AG04449 (cell line): ENCODE measurements at regions not wholly inside any gene's neighbourhood (a gene's known extent, or its start where the extent isn't known, plus 50 kb on each side); places are given as distances from the start of the nearest gene placed in this dataset.

Experiments used
- CTCF ChIA-PET: fragments of 350-600 bp; formaldehyde crosslinking; extraction: SDS; loops from one replicate; lab custom pipeline; 2021; ENCODE audit warnings: antibody characterized with exemption; lab: Yijun Ruan, JAX
- POLR2A ChIA-PET: fragments of 400-600, 350-600 bp; formaldehyde crosslinking; extraction: SDS; loops from one replicate; lab custom pipeline; 2020; ENCODE audit warnings: antibody characterized with exemption, inconsistent platforms; lab: Yijun Ruan, JAX
- DNase-seq: peaks from one replicate; pipeline ENCODE4 v3.0.0-alpha.2; 2010; ENCODE audit warnings: low read depth, low spot score
- H3K4me3 ChIP-seq: 2 replicates; pipeline ENCODE4 v1.5.1; 2011; ENCODE audit warnings: low read depth, mild to moderate bottlenecking, control low read depth, low read length
- TF ChIP-seq, protein P1 (sequence below): IDR thresholded peaks from one replicate; pipeline ENCODE4 v1.5.1; 2011; ENCODE audit warnings: mild to moderate bottlenecking, moderate library complexity, low read length, control low read depth, inconsistent platforms; ENCODE audit not compliant: insufficient read depth; ENCODE audit errors: missing control alignments

DNA sequence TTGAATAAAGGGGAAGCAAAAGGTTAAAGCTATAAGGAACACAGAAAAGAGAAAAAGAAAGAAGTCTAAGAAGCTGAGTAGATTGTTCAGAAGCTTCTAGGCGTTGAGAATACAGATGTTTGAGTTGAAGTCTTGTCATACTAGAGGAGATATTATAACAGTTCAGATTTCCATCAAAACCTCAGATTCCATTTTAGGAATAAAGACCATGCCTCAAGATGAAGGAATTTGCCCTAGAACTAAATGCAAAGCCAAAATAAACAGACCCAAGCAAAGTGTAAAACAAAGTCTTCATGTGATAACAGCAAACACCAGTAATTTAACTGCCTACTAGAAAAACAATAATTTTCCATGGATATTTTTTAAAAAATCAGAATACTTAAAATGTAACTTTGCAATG lies 476.5 kb upstream of the POT1 start:
- DNase-seq = no peak
- TF ChIP-seq, protein P1, sequence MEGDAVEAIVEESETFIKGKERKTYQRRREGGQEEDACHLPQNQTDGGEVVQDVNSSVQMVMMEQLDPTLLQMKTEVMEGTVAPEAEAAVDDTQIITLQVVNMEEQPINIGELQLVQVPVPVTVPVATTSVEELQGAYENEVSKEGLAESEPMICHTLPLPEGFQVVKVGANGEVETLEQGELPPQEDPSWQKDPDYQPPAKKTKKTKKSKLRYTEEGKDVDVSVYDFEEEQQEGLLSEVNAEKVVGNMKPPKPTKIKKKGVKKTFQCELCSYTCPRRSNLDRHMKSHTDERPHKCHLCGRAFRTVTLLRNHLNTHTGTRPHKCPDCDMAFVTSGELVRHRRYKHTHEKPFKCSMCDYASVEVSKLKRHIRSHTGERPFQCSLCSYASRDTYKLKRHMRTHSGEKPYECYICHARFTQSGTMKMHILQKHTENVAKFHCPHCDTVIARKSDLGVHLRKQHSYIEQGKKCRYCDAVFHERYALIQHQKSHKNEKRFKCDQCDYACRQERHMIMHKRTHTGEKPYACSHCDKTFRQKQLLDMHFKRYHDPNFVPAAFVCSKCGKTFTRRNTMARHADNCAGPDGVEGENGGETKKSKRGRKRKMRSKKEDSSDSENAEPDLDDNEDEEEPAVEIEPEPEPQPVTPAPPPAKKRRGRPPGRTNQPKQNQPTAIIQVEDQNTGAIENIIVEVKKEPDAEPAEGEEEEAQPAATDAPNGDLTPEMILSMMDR = no peak
- ChIA-PET POLR2A (no interaction called here), CTCF (no interaction called here)
- H3K4me3 ChIP-seq = no peak overlapping the region

DNA sequence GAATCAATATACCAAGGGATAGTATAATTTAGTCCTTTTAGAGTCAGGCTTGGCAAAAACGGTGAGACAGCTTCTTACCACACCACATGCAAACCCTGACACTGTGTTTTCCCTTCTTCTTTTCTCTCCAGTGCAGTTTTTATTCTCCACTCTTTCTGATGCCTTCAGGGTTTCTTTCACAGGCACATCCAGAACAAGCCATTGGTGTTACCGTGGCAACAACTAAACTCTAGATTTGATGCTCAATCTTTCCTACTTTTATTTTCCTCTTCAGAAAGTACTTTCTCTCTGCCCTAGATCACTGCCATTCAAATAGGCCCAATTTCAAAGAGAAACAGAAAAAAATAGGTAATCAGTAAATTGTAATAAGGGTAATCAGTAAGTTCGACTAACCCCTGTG lies 469.8 kb upstream of the POT1 start:
- CTCF ChIA-PET = no interaction called here
- DNase-seq = no peak
- TF ChIP-seq, protein P1 = no peak
- POLR2A ChIA-PET = no interaction called here
- H3K4me3 ChIP-seq = no peak overlapping the region

DNA sequence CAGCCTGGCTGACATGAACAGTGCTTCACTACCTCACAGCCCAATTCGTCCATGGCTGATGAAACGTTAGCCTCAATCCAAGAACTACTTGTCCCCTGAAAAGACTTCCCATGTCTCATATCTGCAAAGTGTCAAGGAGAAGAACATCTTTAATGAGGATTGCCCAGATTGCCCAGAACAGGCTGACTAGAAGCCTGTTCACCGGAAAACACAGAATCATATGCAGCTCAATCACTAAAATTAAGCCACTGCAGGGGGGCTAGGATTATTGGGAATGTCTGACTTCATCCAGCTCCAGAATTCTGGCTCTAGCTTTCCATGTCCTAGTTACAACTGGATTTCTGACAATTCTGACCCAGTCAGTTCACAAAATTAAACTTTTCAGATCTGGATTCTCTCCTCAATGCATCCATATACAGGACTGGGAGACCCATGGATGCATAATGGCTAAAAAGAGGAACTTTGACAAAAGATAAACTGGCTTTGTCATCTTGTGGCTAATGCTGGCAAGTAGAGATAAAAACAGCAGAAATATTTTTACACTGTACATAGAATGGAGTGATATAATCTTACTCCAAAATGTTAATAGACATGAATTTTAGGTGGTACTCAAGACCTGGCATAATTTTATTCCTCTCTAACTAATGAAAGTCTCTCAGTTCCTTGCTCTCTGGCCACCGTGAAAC lies 467.0 kb upstream of the POT1 start:
- TF ChIP-seq, protein P1 = no peak
- CTCF ChIA-PET = no interaction called here
- POLR2A ChIA-PET = no interaction called here

DNA sequence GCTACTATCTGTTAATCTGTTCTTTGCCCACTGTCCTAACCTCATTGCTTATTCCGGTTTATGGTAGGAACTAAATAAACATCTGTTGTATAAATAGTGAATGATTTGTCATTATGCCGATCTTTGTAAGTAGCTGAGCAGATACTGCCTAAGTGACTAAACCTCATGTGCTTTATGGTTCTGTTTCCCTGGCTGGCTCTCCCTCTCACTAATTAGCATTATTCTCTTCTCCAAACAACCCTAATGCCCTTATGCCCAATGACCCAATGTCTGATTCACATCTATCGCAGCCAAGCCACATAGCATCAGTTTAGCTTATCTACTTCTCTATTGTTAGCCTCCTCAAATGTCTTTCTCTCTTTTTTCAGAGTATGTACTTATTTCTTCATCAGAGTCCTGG lies 462.3 kb upstream of the POT1 start:
- POLR2A ChIA-PET = no interaction called here
- TF ChIP-seq, protein P1 = no peak
- no peak overlapping the region for H3K4me3 ChIP-seq
- DNase-seq = no peak
- CTCF ChIA-PET = no interaction called here

More for the DNA sequence above, 467.0 kb upstream of the POT1 start:
- no peak overlapping the region for H3K4me3 ChIP-seq
- DNase-seq = no peak

DNA sequence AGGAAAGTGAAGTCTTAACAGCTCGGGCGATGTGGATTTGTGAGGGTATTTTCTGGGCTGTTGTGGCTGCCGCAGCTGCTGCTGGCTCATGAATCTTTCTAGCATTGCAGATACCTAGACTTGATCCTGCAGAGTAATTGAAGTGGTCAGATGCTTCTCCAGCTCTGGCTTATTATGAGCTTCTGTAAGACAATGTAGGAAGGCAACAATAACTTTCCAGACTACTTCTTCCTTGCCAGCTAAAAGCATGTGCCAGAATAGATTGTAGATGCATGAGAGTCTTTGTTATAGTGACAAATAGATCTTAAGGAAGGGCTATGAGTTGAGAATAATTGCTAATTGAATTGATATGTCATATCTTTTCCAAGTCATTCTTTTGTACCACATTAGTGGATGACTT lies 461.4 kb upstream of the POT1 start:
- no peak overlapping the region for H3K4me3 ChIP-seq
- CTCF ChIA-PET = no interaction called here
- POLR2A ChIA-PET = no interaction called here
- TF ChIP-seq, protein P1 = no peak
- DNase-seq = no peak

DNA sequence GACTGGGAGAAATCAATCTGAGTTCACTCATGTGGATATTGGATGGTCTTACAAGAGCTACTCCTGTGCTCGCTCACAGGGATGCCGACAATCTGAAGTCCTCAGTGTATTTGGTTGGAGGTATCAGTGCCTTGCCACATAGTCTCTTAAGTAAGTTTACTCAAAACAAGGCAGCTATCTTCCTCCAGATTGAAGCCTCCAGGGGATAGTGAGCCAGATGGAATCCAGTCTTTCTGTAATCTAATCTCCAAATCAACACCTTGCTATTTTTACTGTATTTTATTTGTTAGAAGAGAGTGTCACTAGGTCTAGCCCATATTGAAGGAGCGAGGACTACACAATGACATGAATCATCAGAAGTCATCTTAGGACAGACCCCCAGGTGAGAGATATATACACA lies 456.6 kb upstream of the POT1 start:
- ChIA-PET CTCF (no interaction called here), POLR2A (no interaction called here)
- no peak for DNase-seq
- H3K4me3 ChIP-seq = no peak overlapping the region
- TF ChIP-seq, protein P1 = no peak
